ENCODE measurements at regions not wholly inside any gene's neighbourhood (a gene's known extent, or its start where the extent isn't known, plus 50 kb on each side); places are given as distances from the start of the nearest gene placed in this dataset.
"Not testable (repeated sequence)": the region's sequence is repeated elsewhere in the genome, so short reads cannot be mapped to it uniquely, and the experiment has no call there.

- ATAC-seq (ENCODE audit: low read depth), result peak; percentile 96
- intact Hi-C loops (cut with micrococcal nuclease), result loop anchor here (1.0 to 2.0 kb wide), 9 partner anchors 37 to 949 kb away; partner anchors contain the start of gene SCAF11
- H3K27me3 Mint-ChIP-seq, result peaks cover 4% of the 10 kb centered on the region
- ChIA-PET POLR2A (interaction anchor here (0.8 kb wide), 1 partner anchor 18 kb away, joined by 3 read pairs; no protein-coding TSS in a partner anchor), CTCF (interaction anchor here (0.6 to 5.2 kb wide), 18 partner anchors 23 to 952 kb away, joined by 3 to 52 read pairs (median 4); no protein-coding TSS in a partner anchor)
- H3K9me3 Mint-ChIP-seq, result no peaks in the 10 kb centered on the region
- H3K27ac Mint-ChIP-seq, result peak overlapping the region; percentile 61
- peak; percentile 88 for TF ChIP-seq CTCF (IDR thresholded peaks at IDR 0.05)
- peaks cover 12% of the 10 kb centered on the region for H3K4me1 Mint-ChIP-seq
- no peaks in the 10 kb centered on the region for H3K36me3 Mint-ChIP-seq (ENCODE audit: low read depth)
- no peak overlapping the region for H3K4me3 Mint-ChIP-seq
- DNase-seq, result peak; percentile 39
Observed at GRCh38 chr12:46071769-46072624, 81.6 kb upstream of the SCAF11 start.

- H3K4me1 Mint-ChIP-seq, result peaks cover 19% of the 10 kb centered on the region
- TF ChIP-seq CTCF (IDR thresholded peaks at IDR 0.05), result no peak
- DNase-seq (no peak), ATAC-seq (ENCODE audit: low read depth) (no peak)
- ChIA-PET CTCF (interaction anchor here (0.6 to 5.2 kb wide), 9 partner anchors 24 to 949 kb away, joined by 3 to 52 read pairs (median 4); no protein-coding TSS in a partner anchor), POLR2A (interaction anchor here (0.8 kb wide), 1 partner anchor 18 kb away, joined by 3 read pairs; no protein-coding TSS in a partner anchor)
- H3K4me3 Mint-ChIP-seq, result no peak overlapping the region
- H3K27ac Mint-ChIP-seq, result no peak overlapping the region
- intact Hi-C loops (cut with micrococcal nuclease), result no loop called here
- no peaks in the 10 kb centered on the region for H3K27me3 Mint-ChIP-seq
- H3K36me3 Mint-ChIP-seq (ENCODE audit: low read depth), result no peaks in the 10 kb centered on the region
- no peaks in the 10 kb centered on the region for H3K9me3 Mint-ChIP-seq
Observed at GRCh38 chr12:46071335-46071734, 81.0 kb upstream of the SCAF11 start.

DNA sequence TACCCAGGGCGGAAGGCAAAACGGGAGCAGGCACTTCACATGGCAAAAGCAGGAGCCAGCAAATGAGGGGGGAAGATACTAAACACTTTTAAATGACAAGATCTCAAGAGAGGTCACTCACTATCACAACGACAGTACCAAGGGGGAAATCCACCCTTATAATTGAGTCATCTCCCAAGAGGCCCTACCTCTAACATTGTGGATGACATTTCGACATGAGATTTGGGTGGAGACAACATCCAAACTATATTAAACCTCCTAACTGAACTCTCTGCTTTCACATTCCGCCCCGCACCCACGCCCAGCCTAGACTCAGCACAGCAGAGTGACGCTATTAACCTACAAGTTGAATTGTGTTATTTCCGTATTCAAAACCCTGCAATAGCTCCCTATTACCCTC is 76.7 kb upstream of the SCAF11 start:
- TF ChIP-seq CTCF (IDR thresholded peaks at IDR 0.05), result no peak
- POLR2A ChIA-PET, result interaction anchor here (0.5 kb wide), 1 partner anchor 76 kb away, joined by 6 read pairs; the partner anchor contains the start of gene SCAF11
- Mint-ChIP-seq H3K9me3 (no peaks in the 10 kb centered on the region), H3K36me3 (ENCODE audit: low read depth) (no peaks in the 10 kb centered on the region), H3K4me3 (no peak overlapping the region), H3K27ac (peak overlapping the region; percentile 25), H3K4me1 (peaks cover 24% of the 10 kb centered on the region), H3K27me3 (no peaks in the 10 kb centered on the region)
- no peak for DNase-seq
- ATAC-seq (ENCODE audit: low read depth), result peak; percentile 79
- intact Hi-C loops (cut with micrococcal nuclease), result no loop called here
- CTCF ChIA-PET, result no interaction called here

DNA sequence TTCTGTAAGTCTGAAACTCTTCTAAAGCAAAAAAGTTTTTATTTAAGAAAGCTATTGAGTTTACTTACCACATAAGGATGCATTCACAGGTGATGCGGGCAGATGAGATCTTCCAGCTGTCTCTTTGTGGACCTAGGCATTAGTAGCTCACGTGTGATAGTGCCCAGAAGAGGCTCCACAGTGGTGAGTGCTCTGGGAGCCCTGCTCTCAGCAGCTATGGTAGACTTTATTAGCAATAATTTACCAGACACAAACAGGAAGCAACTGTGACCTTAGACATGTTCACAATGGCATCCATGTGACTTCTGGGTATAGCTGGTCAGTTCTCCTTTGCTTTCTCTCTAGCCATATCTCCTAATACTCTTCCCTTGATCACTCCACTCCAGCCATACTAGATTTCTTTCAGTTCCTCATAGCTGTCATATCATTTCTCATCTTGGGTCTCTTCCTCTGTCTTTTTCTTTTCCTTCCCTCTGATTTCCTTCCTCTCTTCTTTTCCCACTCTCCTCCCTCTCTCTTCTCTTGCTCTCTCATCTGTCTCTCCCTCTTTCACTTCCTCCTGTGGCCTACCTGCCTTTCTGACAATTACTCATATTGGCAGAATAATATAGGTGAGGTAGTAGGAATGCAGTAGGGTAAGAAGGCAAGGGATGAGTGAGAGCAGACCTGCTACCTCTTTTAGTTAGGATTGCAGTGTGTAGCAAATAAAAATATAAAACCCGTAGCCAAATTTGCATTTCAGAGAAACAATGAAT is 75.2 kb upstream of the SCAF11 start:
- DNase-seq, result no peak
- no peak for TF ChIP-seq CTCF (IDR thresholded peaks at IDR 0.05)
- Mint-ChIP-seq H3K4me1 (peaks cover 22% of the 10 kb centered on the region), H3K9me3 (no peaks in the 10 kb centered on the region), H3K27ac (no peak overlapping the region), H3K27me3 (no peaks in the 10 kb centered on the region), H3K4me3 (no peak overlapping the region), H3K36me3 (ENCODE audit: low read depth) (no peaks in the 10 kb centered on the region)
- intact Hi-C loops (cut with micrococcal nuclease), result no loop called here
- CTCF ChIA-PET, result no interaction called here
- POLR2A ChIA-PET, result no interaction called here
- ATAC-seq (ENCODE audit: low read depth), result no peak

DNA sequence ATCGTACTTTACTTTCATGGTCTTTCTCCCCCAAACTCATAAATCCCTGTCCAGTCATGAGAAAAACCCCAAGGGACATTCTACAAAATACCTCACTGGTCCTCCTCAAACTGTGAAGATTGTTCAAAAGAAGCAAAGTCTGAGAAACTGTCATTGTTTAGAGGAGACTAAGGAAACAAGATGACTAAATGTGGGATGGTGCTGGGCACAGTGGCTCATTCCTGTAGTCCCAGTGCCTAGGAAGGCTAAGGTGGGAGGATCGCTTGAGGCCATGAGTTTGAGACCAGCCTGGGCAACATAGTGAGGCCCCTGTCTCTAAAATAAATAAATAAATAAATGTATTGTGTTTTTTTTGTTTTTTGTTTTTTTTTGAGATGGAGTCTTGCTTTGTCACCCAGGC is 74.2 kb upstream of the SCAF11 start:
- TF ChIP-seq CTCF (IDR thresholded peaks at IDR 0.05), result no peak
- peaks cover 5% of the 10 kb centered on the region for H3K9me3 Mint-ChIP-seq
- ATAC-seq (ENCODE audit: low read depth), result no peak
- CTCF ChIA-PET, result no interaction called here
- intact Hi-C loops (cut with micrococcal nuclease), result no loop called here
- POLR2A ChIA-PET, result no interaction called here
- H3K27me3 Mint-ChIP-seq, result no peaks in the 10 kb centered on the region
- H3K27ac Mint-ChIP-seq, result no peak overlapping the region
- peaks cover 22% of the 10 kb centered on the region for H3K4me1 Mint-ChIP-seq
- DNase-seq, result no peak
- no peaks in the 10 kb centered on the region for H3K36me3 Mint-ChIP-seq (ENCODE audit: low read depth)
- no peak overlapping the region for H3K4me3 Mint-ChIP-seq

GRCh38 chr12:46058697-46059096 is 68.3 kb upstream of the SCAF11 start:
- POLR2A ChIA-PET; H3K4me3 Mint-ChIP-seq; DNase-seq; intact Hi-C loops (cut with micrococcal nuclease); H3K4me1 Mint-ChIP-seq; ATAC-seq (ENCODE audit: low read depth); H3K27me3 Mint-ChIP-seq; H3K36me3 Mint-ChIP-seq (ENCODE audit: low read depth); H3K27ac Mint-ChIP-seq; CTCF ChIA-PET: not testable (repeated sequence)
- peaks cover 19% of the 10 kb centered on the region for H3K9me3 Mint-ChIP-seq
